ENCODE measurements at regions not wholly inside any gene's neighbourhood (a gene's known extent, or its start where the extent isn't known, plus 50 kb on each side); places are given as distances from the start of the nearest gene placed in this dataset.

DNA sequence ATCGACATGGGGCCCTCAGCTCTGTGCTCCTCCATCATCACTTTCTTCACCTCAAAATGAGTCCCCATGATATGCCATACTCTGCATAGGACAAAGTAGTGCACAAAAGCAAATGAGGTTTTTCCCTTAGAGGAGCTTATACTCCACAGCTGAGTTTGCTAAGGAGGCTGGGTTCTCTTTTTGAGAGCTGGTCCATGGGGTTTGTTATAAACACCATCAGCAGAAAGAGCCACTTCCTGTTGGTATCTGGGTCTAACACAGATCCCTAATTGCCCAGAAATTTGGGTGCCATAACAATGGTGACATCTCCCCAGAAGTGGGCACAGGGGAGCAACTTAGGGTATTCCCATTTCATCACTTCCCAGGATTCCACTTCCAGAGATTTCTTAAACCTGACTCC is 395.7 kb downstream of the FOXO1 start:
- peaks cover 7 to 8% of the 10 kb centered on the region in 2 donors for H3K4me1 ChIP-seq
- intact Hi-C loops (cut with DNase I; ENCODE audit: low total_unique reads), result no loop called here
- H3K36me3 ChIP-seq, result no peaks in the 10 kb centered on the region
- no peak overlapping the region for H3K4me3 ChIP-seq
- H3K9me3 ChIP-seq, result no peaks in the 10 kb centered on the region
- H3K27ac ChIP-seq, result peak overlapping the region; percentile 90 to 93
- no peaks in the 10 kb centered on the region for H3K27me3 ChIP-seq
- DNase-seq (ENCODE audit: low spot score in 2 of 2), result no peak
- TF ChIP-seq POLR2A (IDR thresholded peaks at IDR 0.05) (no peak), POLR2AphosphoS5 (IDR thresholded peaks at IDR 0.05) (no peak), CTCF (IDR thresholded peaks at IDR 0.05) (no peak)

- H3K36me3 ChIP-seq, result no peaks in the 10 kb centered on the region
- DNase-seq (ENCODE audit: low spot score in 2 of 2), result peak in 1 of 2 donors; percentile 48
- peak overlapping the region in 1 of 3 donors; percentile 2 for H3K4me3 ChIP-seq
- H3K4me1 ChIP-seq, result peaks cover 7 to 8% of the 10 kb centered on the region in 2 donors
- intact Hi-C loops (cut with DNase I; ENCODE audit: low total_unique reads), result no loop called here
- no peaks in the 10 kb centered on the region for H3K9me3 ChIP-seq
- TF ChIP-seq POLR2A (IDR thresholded peaks at IDR 0.05) (no peak), CTCF (IDR thresholded peaks at IDR 0.05) (no peak)
- no peaks in the 10 kb centered on the region for H3K27me3 ChIP-seq
- peak overlapping the region; percentile 90 to 93 for H3K27ac ChIP-seq
These were observed 395.1 kb downstream of the FOXO1 start for GRCh38 chr13:40271271-40271885.

- intact Hi-C loops (cut with DNase I; ENCODE audit: low total_unique reads), result no loop called here
- Histone ChIP-seq H3K27ac (peak overlapping the region; percentile 90 to 93), H3K4me1 (peaks cover 7 to 8% of the 10 kb centered on the region in 2 donors), H3K9me3 (no peaks in the 10 kb centered on the region), H3K27me3 (no peaks in the 10 kb centered on the region), H3K4me3 (peak overlapping the region in 1 of 3 donors; percentile 2), H3K36me3 (no peaks in the 10 kb centered on the region)
- TF ChIP-seq POLR2AphosphoS5 (IDR thresholded peaks at IDR 0.05) (peak; percentile 55 to 83 (median 69)), CTCF (IDR thresholded peaks at IDR 0.05) (no peak)
- DNase-seq (ENCODE audit: low spot score in 2 of 2), result peak; percentile 64 to 97
These were observed 394.3 kb downstream of the FOXO1 start for GRCh38 chr13:40271931-40272775.

DNA sequence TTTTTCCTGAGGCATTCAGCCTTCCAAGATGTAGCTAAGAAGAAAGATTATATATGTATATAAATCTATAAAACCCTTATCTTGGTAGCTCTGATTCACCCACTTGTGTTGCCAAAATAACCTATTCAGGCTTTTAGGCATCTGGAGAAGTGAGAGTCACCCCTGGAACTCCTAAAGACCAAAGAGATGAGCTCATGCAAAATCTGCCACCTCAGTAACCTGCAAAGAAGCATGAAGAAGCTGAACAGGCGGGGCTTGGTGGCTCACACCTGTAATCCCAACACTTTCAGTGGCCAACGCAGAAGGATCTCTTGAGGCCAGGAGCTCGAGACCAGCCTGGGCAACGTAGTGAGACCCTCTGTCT is 393.7 kb downstream of the FOXO1 start:
- DNase-seq (ENCODE audit: low spot score in 2 of 2), result no peak
- Histone ChIP-seq H3K36me3 (no peaks in the 10 kb centered on the region), H3K4me3 (no peak overlapping the region), H3K4me1 (peaks cover 7 to 8% of the 10 kb centered on the region in 2 donors), H3K27ac (peak overlapping the region; percentile 45 to 93), H3K9me3 (no peaks in the 10 kb centered on the region), H3K27me3 (no peaks in the 10 kb centered on the region)
- no peak for TF ChIP-seq CTCF (IDR thresholded peaks at IDR 0.05)
- TF ChIP-seq POLR2AphosphoS5 (IDR thresholded peaks at IDR 0.05), result no peak
- no peak for TF ChIP-seq POLR2A (IDR thresholded peaks at IDR 0.05)
- intact Hi-C loops (cut with DNase I; ENCODE audit: low total_unique reads), result no loop called here

All from breast epithelium (tissue), 4 donors.